ENCODE measurements at regions not wholly inside any gene's neighbourhood (a gene's known extent, or its start where the extent isn't known, plus 50 kb on each side); places are given as distances from the start of the nearest gene placed in this dataset.

- peak overlapping the region; percentile 25 for H3K9ac ChIP-seq (ENCODE audit: insufficient read length)
Observed at GRCh38 chr6:155528982-155529453, 73.4 kb upstream of the NOX3 start.

GRCh38 chr6:155528335-155528734 is 72.7 kb upstream of the NOX3 start:
- TF ChIP-seq FOXP2 (optimal IDR thresholded peaks at IDR 0.05; ENCODE audit: control extremely low read depth, extremely low read length, insufficient read depth) (no peak), POLR2AphosphoS5 (IDR thresholded peaks at IDR 0.05; ENCODE audit: borderline replicate concordance, low read depth, low read length) (no peak), EZH2 (IDR thresholded peaks at IDR 0.05) (no peak)
- no peaks in the 10 kb centered on the region for H3K36me3 ChIP-seq (ENCODE audit: insufficient read depth, low read length)
- H3K27ac ChIP-seq, result peak overlapping the region; percentile 82
- no peak for DNase-seq (ENCODE audit: low read depth, low spot score)
- H3K9me3 ChIP-seq (ENCODE audit: low read depth, low read length), result peaks cover 3% of the 10 kb centered on the region; the same call in 1 of the 2 replicates
- no peak overlapping the region for H3K4me3 ChIP-seq
- H3K9ac ChIP-seq (ENCODE audit: insufficient read length), result peak overlapping the region; percentile 25

More at GRCh38 chr6:155528982-155529453, 73.4 kb upstream of the NOX3 start:
- Histone ChIP-seq H3K4me3 (no peak overlapping the region), H3K27ac (peak overlapping the region; percentile 82), H3K36me3 (ENCODE audit: insufficient read depth, low read length) (no peaks in the 10 kb centered on the region), H3K9me3 (ENCODE audit: low read depth, low read length) (peaks cover 3% of the 10 kb centered on the region; the same call in 1 of the 2 replicates)
- DNase-seq (ENCODE audit: low read depth, low spot score), result peak; percentile 44
- no peak for TF ChIP-seq POLR2AphosphoS5 (IDR thresholded peaks at IDR 0.05; ENCODE audit: borderline replicate concordance, low read depth, low read length)
- no peak for TF ChIP-seq FOXP2 (optimal IDR thresholded peaks at IDR 0.05; ENCODE audit: control extremely low read depth, extremely low read length, insufficient read depth)
- no peak for TF ChIP-seq EZH2 (IDR thresholded peaks at IDR 0.05)

- H3K36me3 ChIP-seq (ENCODE audit: insufficient read depth, low read length), result no peaks in the 10 kb centered on the region
- H3K9ac ChIP-seq (ENCODE audit: insufficient read length), result no peak overlapping the region
- DNase-seq (ENCODE audit: low read depth, low spot score), result no peak
- no peak overlapping the region for H3K4me3 ChIP-seq
- H3K27ac ChIP-seq, result no peak overlapping the region
- no peak for TF ChIP-seq POLR2AphosphoS5 (IDR thresholded peaks at IDR 0.05; ENCODE audit: borderline replicate concordance, low read depth, low read length)
- H3K9me3 ChIP-seq (ENCODE audit: low read depth, low read length), result peaks cover 1% of the 10 kb centered on the region; the same call in 1 of the 2 replicates
Observed at GRCh38 chr6:155527443-155527842, 71.8 kb upstream of the NOX3 start.

- TF ChIP-seq FOXP2 (optimal IDR thresholded peaks at IDR 0.05; ENCODE audit: control extremely low read depth, extremely low read length, insufficient read depth) (no peak), EZH2 (IDR thresholded peaks at IDR 0.05) (no peak), POLR2AphosphoS5 (IDR thresholded peaks at IDR 0.05; ENCODE audit: borderline replicate concordance, low read depth, low read length) (no peak)
- no peak for DNase-seq (ENCODE audit: low read depth, low spot score)
- no peak overlapping the region for H3K4me3 ChIP-seq
- H3K27ac ChIP-seq, result peak overlapping the region; percentile 73
- H3K9ac ChIP-seq (ENCODE audit: insufficient read length), result no peak overlapping the region
- H3K9me3 ChIP-seq (ENCODE audit: low read depth, low read length), result no peaks in the 10 kb centered on the region; the same call in 1 of the 2 replicates
- no peaks in the 10 kb centered on the region for H3K36me3 ChIP-seq (ENCODE audit: insufficient read depth, low read length)
Observed at GRCh38 chr6:155523821-155524651, 68.4 kb upstream of the NOX3 start.

GRCh38 chr6:155521719-155522118 is 66.1 kb upstream of the NOX3 start:
- no peak for DNase-seq (ENCODE audit: low read depth, low spot score)
- no peak overlapping the region for H3K4me3 ChIP-seq
- H3K36me3 ChIP-seq (ENCODE audit: insufficient read depth, low read length), result no peaks in the 10 kb centered on the region
- H3K27ac ChIP-seq, result no peak overlapping the region
- H3K9ac ChIP-seq (ENCODE audit: insufficient read length), result no peak overlapping the region
- no peaks in the 10 kb centered on the region for H3K9me3 ChIP-seq (ENCODE audit: low read depth, low read length)
- TF ChIP-seq FOXP2 (optimal IDR thresholded peaks at IDR 0.05; ENCODE audit: control extremely low read depth, extremely low read length, insufficient read depth), result no peak

- no peaks in the 10 kb centered on the region for H3K9me3 ChIP-seq (ENCODE audit: low read depth, low read length)
- H3K4me3 ChIP-seq, result no peak overlapping the region
- no peak for DNase-seq (ENCODE audit: low read depth, low spot score)
- no peaks in the 10 kb centered on the region for H3K36me3 ChIP-seq (ENCODE audit: insufficient read depth, low read length)
- H3K27ac ChIP-seq, result no peak overlapping the region
- no peak overlapping the region for H3K9ac ChIP-seq (ENCODE audit: insufficient read length)
- TF ChIP-seq FOXP2 (optimal IDR thresholded peaks at IDR 0.05; ENCODE audit: control extremely low read depth, extremely low read length, insufficient read depth), result no peak
- no peak for TF ChIP-seq POLR2AphosphoS5 (IDR thresholded peaks at IDR 0.05; ENCODE audit: borderline replicate concordance, low read depth, low read length)
- no peak for TF ChIP-seq EZH2 (IDR thresholded peaks at IDR 0.05)
Observed at GRCh38 chr6:155520078-155520477, 64.4 kb upstream of the NOX3 start.

GRCh38 chr6:155519176-155519738 is 63.6 kb upstream of the NOX3 start:
- Histone ChIP-seq H3K36me3 (ENCODE audit: insufficient read depth, low read length) (no peaks in the 10 kb centered on the region), H3K9me3 (ENCODE audit: low read depth, low read length) (no peaks in the 10 kb centered on the region; the same call in 1 of the 2 replicates), H3K4me3 (no peak overlapping the region), H3K9ac (ENCODE audit: insufficient read length) (no peak overlapping the region), H3K27ac (no peak overlapping the region)
- no peak for DNase-seq (ENCODE audit: low read depth, low spot score)
- TF ChIP-seq EZH2 (IDR thresholded peaks at IDR 0.05) (no peak), POLR2AphosphoS5 (IDR thresholded peaks at IDR 0.05; ENCODE audit: borderline replicate concordance, low read depth, low read length) (no peak)

- Histone ChIP-seq H3K4me3 (no peak overlapping the region), H3K36me3 (ENCODE audit: insufficient read depth, low read length) (no peaks in the 10 kb centered on the region), H3K9me3 (ENCODE audit: low read depth, low read length) (no peaks in the 10 kb centered on the region; the same call in 1 of the 2 replicates), H3K9ac (ENCODE audit: insufficient read length) (no peak overlapping the region), H3K27ac (no peak overlapping the region)
- no peak for DNase-seq (ENCODE audit: low read depth, low spot score)
- TF ChIP-seq EZH2 (IDR thresholded peaks at IDR 0.05), result no peak
- TF ChIP-seq POLR2AphosphoS5 (IDR thresholded peaks at IDR 0.05; ENCODE audit: borderline replicate concordance, low read depth, low read length), result no peak
- TF ChIP-seq FOXP2 (optimal IDR thresholded peaks at IDR 0.05; ENCODE audit: control extremely low read depth, extremely low read length, insufficient read depth), result no peak
Observed at GRCh38 chr6:155517294-155517693, 61.7 kb upstream of the NOX3 start.

Measured in SK-N-MC (cell line).